CD4-positive, alpha-beta T cell (primary cell): ENCODE measurements at regions not wholly inside any gene's neighbourhood (a gene's known extent, or its start where the extent isn't known, plus 50 kb on each side); places are given as distances from the start of the nearest gene placed in this dataset.

Experiments
- ATAC-seq: fragments of 200-7000 bp; cut with Tn5 transposase; one replicate; pipeline ENCODE4 v1.10.0; 2022; ENCODE audit warnings: mild to moderate bottlenecking; ENCODE audit not compliant: poor library complexity
- CTCF ChIA-PET: fragments of 350-600 bp; sonication (Branson Sonifier 250); formaldehyde crosslinking; loops from one replicate; lab custom pipeline; 2021; ENCODE audit warnings: antibody characterized with exemption, inconsistent platforms; lab: Charles Lee
- POLR2A ChIA-PET: fragments of 350-600 bp; sonication (Branson Sonifier 250); formaldehyde crosslinking; loops from one replicate; lab custom pipeline; 2021; ENCODE audit warnings: antibody characterized with exemption, inconsistent platforms; lab: Charles Lee
- DNase-seq, 14 experiments: peaks; one replicate each; pipeline ENCODE4 v3.0.0-alpha.2; 2013 to 2020; ENCODE audit warnings: mixed read lengths in 2 of 14
- H3K27ac ChIP-seq, 2 donors: one replicate each; pipeline versions ENCODE4 v1.5.1 to v1.7.0; 2013; ENCODE audit warnings: low read length in 2 of 2, low read depth in 1 of 2, mild to moderate bottlenecking in 1 of 2
- H3K27me3 ChIP-seq, 2 experiments: 1 replicate in 1 of 2; 2 replicates in 1 of 2; pipeline versions ENCODE4 v1.6.1 to v1.7.0; 2013; ENCODE audit warnings: low read length in 2 of 2, control low read depth in 1 of 2, mild to moderate bottlenecking in 1 of 2, moderate library complexity in 1 of 2; ENCODE audit not compliant: insufficient read depth in 2 of 2, control insufficient read depth in 1 of 2
- H3K36me3 ChIP-seq: one replicate; pipeline ENCODE4 v1.6.1; 2013; ENCODE audit warnings: low read length, control low read depth; ENCODE audit not compliant: insufficient read depth
- H3K4me1 ChIP-seq: one replicate; pipeline ENCODE4 v1.6.1; 2013; ENCODE audit warnings: low read length, control low read depth; ENCODE audit not compliant: insufficient read depth
- H3K4me3 ChIP-seq: one replicate; pipeline ENCODE4 v1.5.1; 2013; ENCODE audit warnings: mild to moderate bottlenecking, low read length, moderate library complexity
- H3K9me3 ChIP-seq, 2 experiments: 1 replicate in 1 of 2; 2 replicates in 1 of 2; pipeline versions ENCODE4 v1.6.1 to v1.7.0; 2013; ENCODE audit warnings: low read length in 2 of 2, mild to moderate bottlenecking in 2 of 2, control low read depth in 1 of 2, moderate library complexity in 1 of 2; ENCODE audit not compliant: control insufficient read depth in 1 of 2, insufficient read depth in 1 of 2
- H3K27ac Mint-ChIP-seq: one replicate; pipeline ENCODE4 v1.8.0; 2020; ENCODE audit warnings: mixed read lengths
- H3K27me3 Mint-ChIP-seq: one replicate; pipeline ENCODE4 v1.8.0; 2021; ENCODE audit warnings: mixed read lengths
- H3K36me3 Mint-ChIP-seq: one replicate; pipeline ENCODE4 v1.8.0; 2021; ENCODE audit warnings: low read depth, mixed read lengths
- H3K4me1 Mint-ChIP-seq: one replicate; pipeline ENCODE4 v1.8.0; 2021; ENCODE audit warnings: low read depth, mixed read lengths
- H3K4me3 Mint-ChIP-seq: one replicate; pipeline ENCODE4 v1.8.0; 2020; ENCODE audit warnings: mild to moderate bottlenecking, mixed read lengths
- H3K9me3 Mint-ChIP-seq: one replicate; pipeline ENCODE4 v1.8.0; 2020; ENCODE audit warnings: mixed read lengths
- CTCF ChIP-seq: fragments of 200-600 bp; IDR thresholded peaks from one replicate; pipeline ENCODE4 v1.8.0; 2022; ENCODE audit warnings: antibody characterized with exemption, mild to moderate bottlenecking
- intact Hi-C, 2 experiments: fragments of 100-400 bp; cut with DNase I in 1 of 2; cut with micrococcal nuclease in 1 of 2; formaldehyde crosslinking; loops; one replicate each; pipeline versions ENCODE4 v1.15.1 to v1.9.0; 2023 to 2025; cut with DNase I, micrococcal nuclease

GRCh38 chr4:82200046-82200445 lies 173.7 kb downstream of the HNRNPD start:
- H3K27ac Mint-ChIP-seq: no peak overlapping the region
- intact Hi-C loops: loop anchor here (5.0 kb wide), 4 partner anchors 78 to 733 kb away; no protein-coding TSS in a partner anchor
- H3K4me3 ChIP-seq: no peak overlapping the region
- H3K27me3 ChIP-seq: no peaks in the 10 kb centered on the region
- POLR2A ChIA-PET: no interaction called here
- CTCF ChIA-PET: no interaction called here
- H3K9me3 ChIP-seq: no peaks in the 10 kb centered on the region
- peaks cover 10% of the 10 kb centered on the region for H3K4me1 Mint-ChIP-seq
- no peak overlapping the region for H3K4me3 Mint-ChIP-seq
- H3K27ac ChIP-seq: no peak overlapping the region
- DNase-seq: no peak
- TF ChIP-seq CTCF: no peak
- H3K27me3 Mint-ChIP-seq: peaks cover 8% of the 10 kb centered on the region
- peaks cover 5% of the 10 kb centered on the region for H3K4me1 ChIP-seq
- no peaks in the 10 kb centered on the region for H3K9me3 Mint-ChIP-seq
- ATAC-seq: no peak
- H3K36me3 ChIP-seq: no peaks in the 10 kb centered on the region
- H3K36me3 Mint-ChIP-seq: no peaks in the 10 kb centered on the region

- no peak overlapping the region for H3K4me3 Mint-ChIP-seq
- no peaks in the 10 kb centered on the region for H3K9me3 Mint-ChIP-seq
- no peaks in the 10 kb centered on the region for H3K27me3 Mint-ChIP-seq
- H3K27ac Mint-ChIP-seq: no peak overlapping the region
- POLR2A ChIA-PET: interaction anchor here (1.4 kb wide), 1 partner anchor 19 kb away, joined by 3 read pairs; no protein-coding TSS in a partner anchor
- no peaks in the 10 kb centered on the region for H3K27me3 ChIP-seq
- ATAC-seq (no peak), DNase-seq (no peak)
- H3K9me3 ChIP-seq: no peaks in the 10 kb centered on the region
- no peaks in the 10 kb centered on the region for H3K36me3 ChIP-seq
- CTCF ChIA-PET: no interaction called here
- no peak overlapping the region for H3K4me3 ChIP-seq
- H3K4me1 ChIP-seq: no peaks in the 10 kb centered on the region
- no peaks in the 10 kb centered on the region for H3K36me3 Mint-ChIP-seq
- no peaks in the 10 kb centered on the region for H3K4me1 Mint-ChIP-seq
- no peak overlapping the region for H3K27ac ChIP-seq
- no peak for TF ChIP-seq CTCF
- intact Hi-C loops: no loop called here
Observed at GRCh38 chr4:82194329-82194728, 179.5 kb downstream of the HNRNPD start.

- no peak overlapping the region for H3K4me3 ChIP-seq
- no peaks in the 10 kb centered on the region for H3K4me1 ChIP-seq
- no peaks in the 10 kb centered on the region for H3K9me3 ChIP-seq
- Mint-ChIP-seq H3K36me3 (no peaks in the 10 kb centered on the region), H3K27ac (no peak overlapping the region), H3K9me3 (peaks cover 3% of the 10 kb centered on the region), H3K4me1 (no peaks in the 10 kb centered on the region), H3K27me3 (no peaks in the 10 kb centered on the region), H3K4me3 (no peak overlapping the region)
- POLR2A ChIA-PET: no interaction called here
- intact Hi-C loops: no loop called here
- ATAC-seq (no peak), DNase-seq (no peak)
- CTCF ChIA-PET: interaction anchor here (0.7 kb wide), 1 partner anchor 494 kb away, joined by 3 read pairs; no protein-coding TSS in a partner anchor
- no peaks in the 10 kb centered on the region for H3K36me3 ChIP-seq
- H3K27me3 ChIP-seq: no peaks in the 10 kb centered on the region
- no peak for TF ChIP-seq CTCF
- no peak overlapping the region for H3K27ac ChIP-seq
Observed at GRCh38 chr4:82192017-82192673, 181.6 kb downstream of the HNRNPD start.
